ENCODE measurements at regions not wholly inside any gene's neighbourhood (a gene's known extent, or its start where the extent isn't known, plus 50 kb on each side); places are given as distances from the start of the nearest gene placed in this dataset.
"Not testable (repeated sequence)": the region's sequence is repeated elsewhere in the genome, so short reads cannot be mapped to it uniquely, and the experiment has no call there.

DNA sequence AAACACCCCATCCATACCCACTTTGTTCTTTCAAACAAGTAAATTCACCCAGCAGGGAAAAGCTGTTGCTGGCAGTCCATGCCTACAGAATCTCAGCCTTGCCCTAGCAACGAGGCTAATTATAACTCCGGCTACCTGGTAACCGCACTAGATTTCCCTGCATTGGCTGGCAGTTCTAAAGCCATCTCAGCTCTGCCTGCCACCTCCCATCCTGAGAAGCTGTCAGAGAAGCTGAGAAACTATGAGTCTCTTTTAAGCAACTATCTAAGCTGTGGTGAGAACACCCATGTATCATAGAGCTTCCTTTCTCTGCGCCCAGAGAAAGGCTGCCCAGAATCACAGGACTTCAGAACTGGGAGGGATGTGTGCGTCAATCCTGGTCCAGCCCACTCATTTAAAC lies 126.5 kb upstream of the NBPF9 start:
- DNase-seq = not testable (repeated sequence)

DNA sequence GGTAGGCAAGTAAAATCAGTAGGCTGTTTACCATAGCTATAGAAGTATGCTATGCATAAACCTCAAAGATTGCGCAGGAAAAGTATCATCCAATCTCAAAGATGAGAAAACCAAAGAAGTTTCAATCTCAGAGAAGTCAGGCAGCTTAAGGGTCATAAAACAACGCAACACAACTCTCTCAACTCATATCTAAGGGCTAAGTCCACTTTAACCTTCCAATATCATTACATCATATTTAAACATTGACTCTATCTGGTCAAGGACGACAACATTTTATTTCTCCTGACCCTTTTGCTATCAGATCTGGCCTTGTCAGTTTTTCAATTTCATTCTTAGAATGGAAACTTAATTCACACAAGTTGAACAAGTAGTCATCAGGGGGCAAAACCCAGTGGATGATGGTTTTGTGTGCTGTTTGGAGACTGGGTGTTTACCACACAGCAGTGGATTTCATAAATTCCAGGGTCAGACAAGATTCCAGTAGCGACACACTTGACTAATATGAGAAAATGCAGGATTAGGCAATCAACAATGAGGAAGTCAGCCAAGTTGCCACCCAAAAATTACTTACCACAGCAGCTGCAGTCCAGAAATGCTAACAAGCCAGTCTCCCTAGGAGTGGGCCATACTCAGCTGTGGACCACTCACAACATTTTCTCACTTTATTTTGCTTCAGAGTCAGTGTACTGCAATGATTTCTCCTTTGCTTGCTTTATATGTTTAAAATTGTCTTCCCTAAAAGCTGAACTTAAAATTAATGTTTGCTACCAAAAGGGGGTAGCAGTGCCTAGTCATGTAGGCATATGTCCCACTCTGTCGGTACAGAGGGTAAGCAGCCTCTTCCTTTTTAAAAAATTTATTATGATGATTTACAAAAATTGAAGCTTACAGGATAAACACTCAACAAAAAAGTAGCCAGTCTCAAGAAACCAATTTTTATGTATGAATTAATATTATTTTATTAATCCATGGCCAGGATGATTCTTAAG lies 131.9 kb upstream of the NBPF9 start:
- not testable (repeated sequence) for DNase-seq

DNA sequence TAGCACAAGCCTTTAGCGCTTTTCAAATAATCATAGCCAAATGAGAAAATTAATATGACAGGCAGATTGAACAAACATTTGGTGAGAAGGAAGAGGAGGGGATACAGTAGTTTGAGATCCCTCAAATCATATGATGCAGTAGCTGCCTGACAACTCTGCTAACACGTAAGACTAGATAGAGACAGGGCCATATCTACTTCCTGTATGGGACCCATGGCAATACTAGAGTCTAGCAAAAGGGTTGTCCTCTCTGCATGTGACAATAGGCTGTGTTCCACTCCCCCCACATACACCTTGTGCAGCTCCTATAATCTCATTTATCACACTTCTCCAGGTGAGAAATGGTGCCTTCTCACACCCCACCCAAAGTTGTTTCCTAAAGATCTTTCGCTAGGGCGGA lies 134.2 kb upstream of the NBPF9 start:
- not testable (repeated sequence) for DNase-seq

DNA sequence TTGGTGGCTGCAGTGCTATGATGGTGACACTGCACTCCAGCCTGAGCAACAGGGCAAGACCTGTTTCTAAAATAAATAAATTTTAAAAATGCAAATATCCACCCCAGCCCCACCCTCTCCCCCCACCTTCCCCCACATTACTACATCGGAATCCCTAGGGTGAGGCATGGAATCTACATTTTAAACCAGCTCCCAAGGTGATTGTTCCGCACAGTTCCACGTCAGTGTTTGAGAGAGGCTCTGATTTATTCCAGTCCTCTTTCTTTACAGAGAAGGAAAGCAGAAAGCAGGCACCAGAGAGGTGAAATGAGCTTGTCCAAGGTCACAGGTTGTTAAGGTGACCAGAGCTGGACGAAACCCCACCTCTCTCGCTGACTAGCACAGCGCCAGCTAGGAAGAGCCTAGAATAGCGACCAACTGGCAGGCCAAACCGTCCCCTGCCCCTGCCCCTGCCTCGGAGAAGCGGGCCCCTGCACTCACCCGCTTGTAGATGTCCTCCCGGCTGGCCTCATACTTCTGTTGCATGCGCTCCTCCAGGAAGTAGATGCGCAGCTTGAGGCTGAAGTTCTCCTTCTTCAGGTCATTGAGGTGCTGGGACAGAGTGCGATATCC lies 136.7 kb upstream of the NBPF9 start:
- DNase-seq = not testable (repeated sequence)

DNA sequence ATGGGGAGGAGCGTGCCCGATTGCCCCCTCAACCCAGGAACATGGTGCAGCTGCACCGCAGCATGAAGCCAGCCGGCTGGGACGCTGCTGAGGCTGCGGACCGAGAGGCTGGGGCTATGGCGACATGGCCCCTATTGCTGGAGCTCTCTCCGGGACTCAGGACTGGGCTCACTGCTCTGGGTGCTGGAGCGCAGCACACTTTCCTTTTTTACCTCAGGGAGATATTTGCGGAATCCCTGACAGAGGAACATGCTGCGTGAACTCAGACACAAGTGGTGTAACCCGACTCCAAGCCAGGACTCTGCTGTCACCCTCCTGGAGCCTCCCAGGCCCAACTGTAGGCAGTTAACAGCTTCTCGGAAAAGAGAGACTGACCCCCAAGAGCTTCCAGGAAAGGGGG lies 137.2 kb upstream of the NBPF9 start:
- not testable (repeated sequence) for DNase-seq

DNA sequence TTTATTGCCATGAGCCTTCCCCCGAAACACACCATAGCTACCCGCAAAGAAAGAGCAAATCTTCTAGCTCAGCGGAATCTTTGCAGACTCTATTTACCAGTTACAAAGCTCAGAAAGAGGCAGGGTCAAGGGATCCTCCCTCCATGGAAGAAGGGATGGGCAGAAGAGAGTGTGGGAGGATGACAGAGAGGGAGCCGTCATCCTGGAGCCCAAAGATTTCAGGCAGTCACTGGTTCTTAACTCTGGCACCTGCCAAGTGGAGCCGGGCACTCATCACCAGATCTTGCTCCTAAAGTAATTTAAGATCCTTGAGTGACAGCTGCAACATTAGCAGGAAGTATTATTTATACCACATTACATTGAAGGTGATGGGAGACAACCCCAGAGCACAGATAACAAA lies 137.9 kb upstream of the NBPF9 start:
- not testable (repeated sequence) for DNase-seq

DNA sequence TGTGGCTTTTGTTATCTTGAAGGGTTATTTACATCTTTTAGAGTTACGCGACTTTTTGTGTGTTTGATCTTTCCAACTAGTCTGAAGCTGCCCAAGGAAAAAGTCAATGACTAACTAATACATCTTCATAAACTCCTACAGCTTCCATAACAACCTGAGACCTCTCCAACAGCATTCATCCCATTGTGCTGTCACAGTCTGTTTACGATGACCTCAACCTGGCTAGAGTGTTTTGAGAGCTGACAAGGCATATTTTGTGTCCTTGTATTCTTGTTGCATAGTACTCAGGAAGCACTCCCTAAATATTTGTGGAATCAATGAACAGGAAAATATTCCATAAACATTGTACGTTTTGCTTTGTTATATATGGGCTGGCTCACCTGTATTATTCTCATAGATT lies 140.2 kb upstream of the NBPF9 start:
- not testable (repeated sequence) for DNase-seq

DNA sequence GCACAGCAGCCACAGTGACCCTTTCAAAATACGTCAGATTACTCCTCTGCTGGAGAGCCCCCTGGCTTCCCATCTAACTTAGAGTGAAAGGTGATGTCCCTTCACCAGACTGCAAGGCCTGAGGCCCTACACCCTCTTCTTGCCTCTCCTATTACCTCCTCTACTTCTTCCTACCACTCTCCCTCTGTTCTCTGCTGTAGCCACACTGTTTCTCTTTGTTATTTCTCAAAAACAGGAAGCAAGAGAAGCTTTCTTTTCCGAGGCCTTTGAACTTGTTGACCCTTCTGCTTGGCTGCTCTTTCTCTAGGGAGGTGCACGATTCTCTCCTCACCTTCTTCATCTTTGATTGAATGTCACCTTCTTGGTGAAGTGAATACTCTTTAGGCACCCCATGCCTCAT lies 141.3 kb upstream of the NBPF9 start:
- DNase-seq = not testable (repeated sequence)

DNA sequence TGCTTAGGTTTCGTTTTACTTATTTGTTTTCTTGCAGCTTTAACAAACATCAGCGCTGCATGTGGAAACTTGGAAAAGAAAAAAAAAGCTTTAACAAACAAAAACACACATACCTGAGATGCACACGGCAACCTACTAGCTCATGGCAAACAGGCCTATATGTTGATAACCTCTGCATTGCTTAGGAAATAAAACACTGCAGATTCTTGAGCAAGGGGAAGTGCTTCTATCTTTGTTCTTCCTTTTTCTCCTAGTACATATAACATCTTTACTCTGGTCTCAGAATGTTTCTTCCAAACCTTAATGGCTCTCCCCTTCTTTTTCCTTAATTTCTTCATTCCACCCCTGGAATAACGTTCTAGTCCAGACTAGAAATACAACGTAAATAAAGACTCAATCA lies 142.9 kb upstream of the NBPF9 start:
- not testable (repeated sequence) for DNase-seq

DNA sequence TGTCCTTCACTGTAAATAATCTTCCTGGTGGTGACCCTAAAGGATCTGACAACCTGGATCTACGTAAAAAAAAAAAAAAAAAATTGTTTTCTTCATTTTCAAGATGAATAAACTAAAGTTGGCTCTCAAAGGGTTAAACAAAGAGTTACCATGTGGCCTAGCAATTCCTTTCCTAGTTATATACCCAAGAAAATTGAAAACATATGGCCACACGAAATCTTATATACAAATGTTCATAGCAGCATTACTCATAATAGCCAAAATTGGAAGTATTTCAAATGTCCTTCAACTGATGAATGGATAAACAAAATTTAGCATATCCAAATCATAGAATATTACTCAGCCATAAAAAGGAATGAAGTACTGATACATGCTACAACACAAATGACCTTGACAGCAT lies 145.3 kb upstream of the NBPF9 start:
- DNase-seq = not testable (repeated sequence)

DNA sequence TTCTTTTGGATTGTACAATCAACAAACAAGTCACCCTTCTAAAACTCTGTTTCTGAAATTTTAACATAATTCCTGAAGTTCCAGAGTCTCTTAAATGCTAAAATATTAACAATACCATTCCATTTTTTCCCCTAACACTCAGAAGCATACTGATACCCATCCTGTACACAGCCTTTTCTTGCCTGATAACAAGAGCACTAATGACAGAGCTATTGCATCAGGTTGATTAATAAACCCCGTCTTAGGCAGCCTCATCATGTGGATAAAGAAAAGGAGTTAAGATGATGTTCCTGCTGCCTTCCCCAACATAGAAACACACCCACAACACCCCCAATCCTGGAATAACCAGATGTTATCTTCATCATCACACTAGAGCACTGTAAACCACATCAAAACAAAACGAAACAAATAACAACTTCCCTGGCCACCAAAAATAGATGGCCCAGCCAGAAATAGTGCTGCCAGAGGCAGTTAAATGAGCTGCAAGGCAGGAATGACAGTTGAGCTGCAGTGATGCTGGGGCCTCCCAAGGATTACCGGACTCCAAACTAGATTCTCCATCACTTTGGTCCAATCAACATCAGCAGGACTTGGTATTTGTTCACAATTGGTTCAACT lies 146.6 kb upstream of the NBPF9 start:
- not testable (repeated sequence) for DNase-seq

DNA sequence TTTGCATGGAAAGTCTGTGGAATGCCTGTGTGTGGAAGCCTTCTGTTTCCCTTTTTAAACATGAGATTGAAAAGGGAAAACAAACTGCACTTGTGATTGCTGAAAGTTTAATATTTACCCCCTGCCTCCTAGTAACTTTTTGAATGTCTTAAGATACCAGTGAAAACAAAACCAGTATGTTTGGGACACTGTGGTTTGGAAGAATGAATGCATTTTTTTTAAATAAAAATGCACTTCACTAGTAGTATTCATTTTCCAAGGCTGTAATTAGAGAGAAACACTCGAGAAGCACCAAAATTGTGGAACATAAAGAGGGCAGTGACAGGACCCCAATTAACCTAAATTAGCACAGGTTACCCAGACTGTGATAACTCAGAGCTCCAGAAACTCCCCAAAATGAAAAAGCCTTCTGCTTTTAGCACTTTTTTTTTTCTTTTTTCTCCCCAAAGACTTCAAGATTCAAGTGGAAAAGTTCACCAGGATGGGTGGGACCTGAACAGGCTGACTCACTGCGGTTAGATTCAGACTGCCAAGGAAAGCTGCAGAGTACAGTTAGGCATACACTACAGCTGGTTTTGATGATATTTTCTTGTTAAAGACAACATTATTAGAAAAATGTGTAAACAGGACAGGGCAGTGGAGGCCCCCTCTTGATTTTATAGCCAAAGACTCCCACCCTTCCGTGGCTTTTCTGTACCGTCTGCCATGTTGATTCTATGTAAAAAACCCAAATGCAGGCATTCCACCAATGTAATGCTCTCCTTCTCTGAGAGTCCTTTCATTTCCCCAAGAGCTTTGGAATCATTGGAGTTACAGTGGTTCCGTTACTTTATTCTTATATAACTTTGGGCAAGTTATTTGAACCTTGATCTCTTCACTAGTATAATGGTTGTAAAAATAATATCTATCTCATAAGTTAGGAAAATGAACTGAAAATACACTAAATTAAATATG lies 151.8 kb upstream of the NBPF9 start:
- DNase-seq = not testable (repeated sequence)

DNA sequence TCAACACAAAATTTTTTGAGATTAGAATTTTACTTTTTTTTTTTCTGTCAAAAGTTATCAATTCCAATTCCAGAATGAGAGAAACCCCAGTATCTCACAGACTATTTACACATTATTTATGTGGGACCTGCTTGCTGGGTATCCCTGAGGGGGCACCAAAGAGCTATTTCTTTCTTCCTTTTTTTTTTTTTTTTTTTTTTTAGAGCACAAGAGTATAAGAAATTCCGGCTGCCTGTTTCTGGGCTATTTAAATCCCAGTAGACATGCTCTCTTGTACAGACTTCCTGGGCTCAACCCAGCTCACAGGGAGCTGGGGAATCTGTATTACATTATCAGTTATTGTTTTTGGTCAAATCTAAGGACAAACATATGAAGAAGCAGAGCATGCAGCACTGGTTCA lies 156.9 kb upstream of the NBPF9 start:
- DNase-seq = not testable (repeated sequence)

DNA sequence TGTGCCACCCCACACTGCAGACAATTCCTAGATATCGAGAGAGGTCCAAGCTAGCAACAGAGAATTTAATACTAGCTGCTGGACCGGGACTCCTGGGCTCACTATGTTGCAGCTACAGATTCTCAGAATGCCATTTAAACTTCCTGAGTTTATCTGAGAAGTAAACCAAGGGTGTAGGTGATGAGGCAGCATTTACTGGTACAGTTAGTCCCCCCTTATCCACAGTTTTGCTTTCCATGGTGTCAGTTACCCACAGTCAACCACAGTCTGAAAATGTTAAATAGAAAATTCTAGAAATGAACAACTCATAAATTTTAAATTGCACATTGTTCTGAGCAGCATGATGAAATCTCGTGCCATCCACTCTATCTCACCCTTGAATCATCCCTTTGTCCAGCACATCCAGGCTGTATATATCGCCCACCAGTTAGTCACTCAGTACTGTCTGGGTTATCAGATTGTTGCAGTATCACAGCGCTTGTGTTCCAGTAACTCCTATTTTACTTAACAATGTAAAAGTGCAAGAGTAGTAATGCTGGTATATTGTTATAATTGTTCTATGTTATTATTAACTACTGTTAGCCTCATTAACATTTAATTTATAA lies 157.5 kb upstream of the NBPF9 start:
- DNase-seq = not testable (repeated sequence)

DNA sequence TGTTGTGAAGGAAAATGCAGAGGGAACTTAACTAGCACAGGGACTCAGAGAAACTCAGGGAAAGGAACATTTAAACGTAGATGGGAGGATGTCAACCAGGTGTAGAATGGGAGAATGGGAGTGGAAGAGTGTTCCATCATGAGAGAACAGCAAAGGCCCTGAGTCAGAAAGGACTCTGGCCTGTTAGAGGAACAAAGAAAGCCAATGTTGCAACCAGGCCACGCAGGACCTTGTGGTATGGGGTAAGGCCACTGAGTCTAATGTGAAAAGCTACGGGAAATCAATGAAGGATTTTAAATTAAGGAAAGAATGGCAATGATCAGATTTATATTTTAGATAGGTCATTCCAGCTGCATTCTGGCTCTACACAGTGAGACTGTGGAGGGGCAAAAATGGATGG lies 163.9 kb upstream of the NBPF9 start:
- not testable (repeated sequence) for DNase-seq

DNA sequence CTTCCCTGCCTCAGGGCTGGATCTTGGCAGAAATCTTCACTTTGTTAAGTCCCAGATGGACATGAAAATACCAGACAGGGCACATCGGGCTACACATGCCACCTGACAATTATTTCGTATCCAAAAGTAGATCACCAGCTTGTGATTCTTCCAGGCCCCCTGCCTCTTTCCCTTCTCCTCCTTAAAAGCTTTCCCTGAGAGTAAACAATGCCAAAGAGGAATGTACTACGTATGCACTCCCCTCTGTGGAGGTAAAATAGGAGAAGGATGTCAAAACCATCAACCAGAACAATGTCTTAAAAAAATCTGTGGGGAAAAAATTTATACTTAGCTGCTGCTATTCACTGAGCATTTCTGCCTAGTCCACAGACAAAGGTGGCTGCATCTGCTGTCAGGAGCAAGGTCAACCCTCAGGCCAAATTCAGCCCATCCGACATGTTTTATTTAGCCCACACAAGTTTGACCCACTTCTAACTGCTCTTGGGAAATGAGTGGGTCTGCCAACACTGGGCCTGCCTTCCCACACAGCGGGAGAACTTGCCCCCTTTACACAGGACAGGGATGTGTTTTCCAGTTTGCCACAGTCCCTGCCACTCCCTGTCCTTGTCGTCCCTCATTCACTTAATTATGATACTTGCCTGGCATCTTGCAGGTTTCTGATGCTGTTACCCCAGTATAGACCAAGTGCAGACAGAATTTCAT lies 165.8 kb upstream of the NBPF9 start:
- DNase-seq = not testable (repeated sequence)

DNA sequence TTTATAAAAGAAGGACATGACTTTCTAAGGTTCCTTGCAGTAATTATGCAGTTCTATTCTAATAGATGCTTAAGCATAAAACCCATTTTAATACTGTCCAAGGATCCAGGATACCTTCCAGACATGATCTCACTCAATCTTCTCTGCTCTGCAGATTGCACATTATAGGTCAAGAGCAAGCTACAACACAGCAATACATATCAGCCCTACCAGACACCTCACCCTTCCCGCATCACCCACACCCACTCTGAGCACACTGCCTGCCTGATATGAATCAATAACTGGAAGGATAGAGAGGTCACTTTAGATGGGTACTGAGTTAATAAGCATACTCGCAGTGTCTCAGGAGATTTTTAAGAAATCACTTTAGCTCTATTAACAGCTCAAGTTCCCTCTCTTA lies 166.5 kb upstream of the NBPF9 start:
- DNase-seq = not testable (repeated sequence)

DNA sequence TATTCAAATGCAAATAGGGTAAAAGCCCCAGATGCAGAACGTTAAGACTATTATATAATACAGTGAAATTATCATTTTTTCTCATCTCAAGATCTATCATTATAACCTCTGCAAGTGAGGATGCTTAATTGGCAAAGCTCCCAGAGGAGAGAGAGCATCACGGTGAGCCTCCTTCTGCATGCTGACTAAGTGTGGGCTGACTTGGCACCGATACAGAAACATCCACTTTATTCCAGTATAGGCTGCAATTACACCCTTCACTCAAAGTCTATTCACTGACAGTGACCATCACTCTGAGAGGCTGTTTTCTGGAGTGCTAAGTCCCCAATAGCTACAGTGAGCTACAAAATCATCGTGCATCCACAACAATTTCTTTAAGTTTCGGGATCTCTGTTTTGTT lies 171.1 kb upstream of the NBPF9 start:
- DNase-seq = not testable (repeated sequence)

DNA sequence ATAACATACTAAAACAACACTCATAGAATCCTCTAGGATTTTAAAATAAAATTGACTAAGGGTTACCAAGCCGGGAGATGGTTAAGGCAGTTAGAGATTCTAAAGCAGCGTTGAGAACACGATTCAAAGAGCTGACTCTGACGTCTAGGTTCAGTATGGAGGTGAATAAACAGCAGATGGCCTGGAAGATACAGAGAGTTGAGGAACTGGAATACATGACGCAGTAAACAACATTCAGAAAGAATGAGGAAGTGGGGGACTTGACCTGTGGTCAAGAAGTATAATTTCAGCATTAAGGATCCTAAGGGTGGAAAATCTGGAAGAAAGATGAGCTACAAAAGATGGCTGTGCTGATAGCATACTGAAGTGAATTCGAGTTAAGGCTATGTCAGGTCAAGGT lies 172.5 kb upstream of the NBPF9 start:
- DNase-seq = not testable (repeated sequence)

DNA sequence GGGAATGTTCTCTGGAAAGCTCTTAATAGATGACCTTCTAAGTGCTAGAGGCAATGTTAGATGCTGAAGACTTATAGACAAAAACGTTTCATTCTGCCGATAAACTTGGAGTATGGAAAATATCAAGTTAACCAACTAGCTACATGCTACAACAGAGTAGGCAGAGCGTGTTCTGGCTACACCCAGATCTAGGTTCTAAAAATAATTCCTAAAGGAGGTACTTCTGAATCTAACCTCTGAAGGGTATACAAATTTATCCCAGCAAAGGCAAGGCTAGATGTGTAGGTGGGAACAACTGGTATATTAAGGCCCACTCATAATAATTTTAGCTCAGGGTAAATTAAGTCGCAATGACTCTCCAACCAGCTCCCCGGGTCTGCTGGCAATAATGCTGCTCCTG lies 173.1 kb upstream of the NBPF9 start:
- DNase-seq = not testable (repeated sequence)

DNA sequence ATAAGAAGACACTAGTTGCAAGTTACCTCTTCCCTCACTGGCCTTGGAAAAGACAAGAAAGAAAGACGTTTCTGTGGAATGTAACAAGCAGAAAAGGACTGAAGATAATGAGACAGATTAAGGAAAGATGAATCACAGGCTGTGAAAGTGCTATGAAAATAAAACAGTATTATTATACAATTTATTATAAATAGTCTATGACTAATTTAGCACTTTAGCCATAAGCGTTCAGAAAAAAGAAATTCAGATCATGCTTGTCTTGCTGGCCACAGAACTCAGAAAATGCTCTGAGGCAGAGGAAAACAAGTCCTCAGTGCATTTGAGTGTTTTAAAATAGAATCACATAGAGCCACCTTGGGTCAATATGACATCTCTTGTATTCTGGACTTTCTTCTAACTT lies 174.8 kb upstream of the NBPF9 start:
- not testable (repeated sequence) for DNase-seq

All from T-helper 9 cell (primary cell).